ENCODE measurements at regions not wholly inside any gene's neighbourhood (a gene's known extent, or its start where the extent isn't known, plus 50 kb on each side); places are given as distances from the start of the nearest gene placed in this dataset.

DNA sequence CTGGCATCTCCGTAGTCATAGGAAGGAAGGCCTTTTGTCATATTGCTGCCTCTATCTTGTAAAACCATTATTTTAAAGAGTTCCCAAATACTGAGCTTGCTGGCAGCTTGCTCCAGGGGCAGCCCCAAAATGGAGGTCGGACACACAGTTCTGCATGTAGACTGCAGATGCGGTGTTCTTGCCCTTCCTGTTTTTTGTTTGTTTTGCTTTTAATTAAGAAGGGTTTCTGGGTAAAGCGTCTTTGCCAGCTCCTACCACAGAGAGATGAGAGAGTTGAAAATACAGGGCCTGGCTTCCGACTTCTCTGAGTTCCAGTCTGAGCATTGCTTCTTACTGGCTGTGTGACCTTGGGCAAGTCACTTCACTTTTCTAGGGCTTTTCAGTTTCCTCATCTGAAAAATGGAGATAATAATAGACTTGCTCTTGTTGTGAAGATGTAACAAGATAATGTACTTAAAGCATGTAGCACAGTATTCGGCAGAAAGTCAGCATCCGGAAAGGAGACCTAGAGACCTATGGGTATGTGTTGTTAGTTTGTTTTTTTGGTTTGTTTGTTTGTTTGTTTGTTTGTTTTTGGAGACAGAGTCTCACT, 67.8 kb upstream of the GSE1 start:
- TF ChIP-seq, protein P1, sequence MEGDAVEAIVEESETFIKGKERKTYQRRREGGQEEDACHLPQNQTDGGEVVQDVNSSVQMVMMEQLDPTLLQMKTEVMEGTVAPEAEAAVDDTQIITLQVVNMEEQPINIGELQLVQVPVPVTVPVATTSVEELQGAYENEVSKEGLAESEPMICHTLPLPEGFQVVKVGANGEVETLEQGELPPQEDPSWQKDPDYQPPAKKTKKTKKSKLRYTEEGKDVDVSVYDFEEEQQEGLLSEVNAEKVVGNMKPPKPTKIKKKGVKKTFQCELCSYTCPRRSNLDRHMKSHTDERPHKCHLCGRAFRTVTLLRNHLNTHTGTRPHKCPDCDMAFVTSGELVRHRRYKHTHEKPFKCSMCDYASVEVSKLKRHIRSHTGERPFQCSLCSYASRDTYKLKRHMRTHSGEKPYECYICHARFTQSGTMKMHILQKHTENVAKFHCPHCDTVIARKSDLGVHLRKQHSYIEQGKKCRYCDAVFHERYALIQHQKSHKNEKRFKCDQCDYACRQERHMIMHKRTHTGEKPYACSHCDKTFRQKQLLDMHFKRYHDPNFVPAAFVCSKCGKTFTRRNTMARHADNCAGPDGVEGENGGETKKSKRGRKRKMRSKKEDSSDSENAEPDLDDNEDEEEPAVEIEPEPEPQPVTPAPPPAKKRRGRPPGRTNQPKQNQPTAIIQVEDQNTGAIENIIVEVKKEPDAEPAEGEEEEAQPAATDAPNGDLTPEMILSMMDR (IDR thresholded peaks at IDR 0.05) = no peak

DNA sequence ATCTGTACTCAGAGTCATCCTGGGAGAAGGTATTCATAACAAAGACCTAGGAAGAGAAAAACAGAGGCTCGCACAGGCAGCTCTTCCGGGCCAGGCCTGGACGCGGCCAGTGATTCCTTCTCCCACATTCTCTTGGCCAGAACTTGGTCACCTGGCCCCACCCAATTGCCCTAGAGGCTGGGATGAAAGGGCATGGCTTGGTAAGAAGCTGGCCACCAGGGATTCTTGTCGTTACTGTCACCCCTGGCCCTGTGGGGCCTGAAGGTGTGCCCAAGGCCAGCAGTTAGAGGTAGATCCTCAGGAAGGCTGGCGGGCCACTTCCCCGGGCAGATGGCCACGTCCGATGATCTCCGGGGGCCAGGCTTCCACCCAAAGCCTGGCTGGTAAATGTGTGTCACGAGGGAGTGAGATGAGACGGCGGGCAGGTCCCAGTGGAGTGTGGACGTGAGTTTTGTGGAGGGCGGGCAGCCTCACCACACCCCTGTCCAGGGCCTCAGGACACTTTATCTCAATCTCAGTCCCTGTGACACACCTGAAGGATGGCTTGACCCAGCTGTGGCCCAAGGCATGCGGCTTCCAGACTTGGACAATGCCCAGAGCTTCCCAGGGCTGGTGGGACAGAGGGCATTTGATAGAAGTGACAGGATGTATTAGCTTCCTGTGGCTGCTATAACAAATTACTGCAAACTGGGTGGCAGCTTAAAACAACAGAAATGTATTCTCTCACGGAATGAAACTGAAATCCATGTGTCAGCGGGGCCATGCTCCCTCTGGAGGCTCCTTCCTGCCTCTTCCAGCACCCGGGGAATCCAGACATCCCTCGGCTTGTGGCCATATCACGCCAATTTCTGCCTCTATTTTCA, 66.3 kb upstream of the GSE1 start:
- TF ChIP-seq, protein P1 (IDR thresholded peaks at IDR 0.05) = no peak

DNA sequence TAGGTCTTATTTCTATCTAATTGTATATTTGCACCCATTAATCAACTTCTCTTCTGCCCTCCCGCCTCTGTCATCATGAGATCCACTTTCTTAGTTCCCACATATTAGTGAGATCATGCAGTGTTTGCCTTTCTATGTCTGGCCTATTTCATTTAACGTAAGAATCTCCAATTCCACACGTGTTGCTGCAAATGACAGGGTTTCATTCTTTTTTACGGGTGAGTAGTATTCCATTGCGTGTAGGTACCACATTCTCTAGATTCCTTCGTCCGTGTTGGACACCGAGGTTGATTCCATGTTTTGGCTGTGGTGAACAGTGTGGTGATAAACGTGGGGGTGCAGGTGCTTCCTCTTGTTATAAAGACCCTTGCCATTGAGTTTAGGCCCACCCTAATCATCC, 64.7 kb upstream of the GSE1 start:
- TF ChIP-seq, protein P1 (IDR thresholded peaks at IDR 0.05) = no peak

DNA sequence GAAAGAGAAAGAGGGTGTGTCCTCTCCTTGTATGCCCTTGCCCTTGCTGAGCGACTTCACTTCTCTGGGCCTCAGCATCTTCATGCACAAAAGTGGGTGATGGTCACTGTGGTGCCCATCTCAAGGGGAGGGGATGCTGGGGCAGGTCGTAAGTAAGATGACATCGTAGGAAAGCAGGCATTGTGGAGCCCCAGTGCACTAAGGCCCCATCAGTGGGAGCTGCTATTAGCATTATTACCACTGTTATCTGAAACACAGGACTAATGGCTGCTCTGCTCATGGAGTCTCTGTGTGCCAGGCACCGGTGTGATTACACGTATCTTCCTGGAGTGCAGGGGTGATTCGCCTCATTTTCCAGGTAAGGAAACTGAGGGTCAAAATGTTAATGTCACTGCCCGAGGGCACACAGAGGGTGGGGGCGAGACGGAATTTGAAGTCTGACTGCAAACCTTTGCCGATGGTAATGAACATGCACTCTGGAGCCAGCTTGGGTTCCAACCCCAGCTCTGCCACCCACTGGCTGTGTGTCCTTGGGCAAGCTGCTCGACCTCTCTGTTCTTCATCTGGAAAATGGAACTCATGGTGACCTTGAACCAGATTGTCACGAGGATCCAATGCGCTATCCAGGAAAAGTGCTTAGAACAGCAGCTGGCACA, 63.2 kb upstream of the GSE1 start:
- TF ChIP-seq, protein P1 (IDR thresholded peaks at IDR 0.05) = no peak

DNA sequence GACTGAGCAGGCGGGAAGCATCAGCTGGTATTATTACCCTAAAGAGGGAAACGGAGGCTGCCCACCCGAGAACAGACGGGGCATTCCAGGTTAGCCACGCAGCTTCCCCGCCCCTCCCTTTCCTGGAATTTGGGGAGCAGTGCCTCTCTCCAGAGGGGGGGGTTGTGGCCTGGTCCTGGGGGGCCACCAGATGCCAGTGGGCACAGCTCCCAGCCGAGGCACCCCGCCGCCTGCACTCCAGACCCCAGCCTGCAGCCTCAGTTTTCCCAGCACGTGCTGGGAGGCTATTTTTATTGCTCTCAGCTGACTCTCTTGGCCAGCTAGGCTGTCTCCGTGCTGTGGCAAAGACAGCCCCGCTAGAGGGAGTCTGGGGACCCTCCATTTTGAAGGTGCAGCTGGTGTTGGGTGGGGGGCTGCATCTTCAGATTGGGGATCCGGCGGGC, 62.7 kb upstream of the GSE1 start:
- TF ChIP-seq, protein P1 (IDR thresholded peaks at IDR 0.05) = no peak

DNA sequence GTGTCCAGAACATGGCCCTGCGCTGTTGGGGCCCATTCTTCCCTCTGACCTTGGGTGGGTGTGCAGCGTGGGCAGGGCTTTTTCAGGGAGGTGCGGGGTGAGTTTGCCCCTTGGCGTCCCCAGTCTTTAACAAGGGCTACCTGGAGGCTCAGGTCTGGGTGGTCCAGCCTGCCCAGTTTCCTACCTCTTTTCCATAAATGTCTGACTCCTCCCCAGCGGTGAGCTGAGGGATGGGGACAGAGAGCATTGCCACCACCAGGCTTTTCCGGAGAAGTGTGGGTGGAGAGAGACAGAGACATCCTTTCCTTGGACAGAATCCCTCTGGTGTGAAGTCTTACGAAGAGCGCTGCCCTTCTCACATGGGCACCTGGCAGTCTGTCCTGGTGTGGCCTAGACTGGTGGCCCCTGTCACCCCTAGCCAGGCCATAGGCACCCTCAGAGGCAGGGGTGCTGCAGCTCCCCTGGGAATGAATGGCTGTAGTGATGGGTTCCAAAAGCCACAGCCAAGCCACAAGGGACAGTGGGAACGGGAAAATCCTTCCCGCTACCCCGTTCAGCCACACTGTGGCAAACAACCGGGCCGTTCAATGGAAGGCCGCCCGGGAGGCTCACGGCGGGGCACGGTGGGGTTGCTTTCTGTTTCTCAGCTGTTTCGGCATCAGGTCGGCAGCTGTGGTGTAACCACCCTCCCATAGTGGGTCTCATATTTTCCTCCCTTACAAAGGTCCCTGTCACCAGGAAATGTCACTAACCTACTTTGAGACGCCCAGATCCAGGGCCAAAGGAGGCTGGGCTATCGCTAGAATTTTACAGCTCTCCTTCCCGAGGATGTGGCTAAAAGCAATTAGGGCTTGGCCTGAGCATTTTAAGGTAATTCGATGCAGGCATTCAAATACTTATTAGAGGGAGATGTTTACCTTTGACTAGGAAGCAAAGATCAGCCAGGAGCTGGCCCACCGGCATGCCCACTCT, 61.9 kb upstream of the GSE1 start:
- TF ChIP-seq, protein P1 (IDR thresholded peaks at IDR 0.05) = no peak

DNA sequence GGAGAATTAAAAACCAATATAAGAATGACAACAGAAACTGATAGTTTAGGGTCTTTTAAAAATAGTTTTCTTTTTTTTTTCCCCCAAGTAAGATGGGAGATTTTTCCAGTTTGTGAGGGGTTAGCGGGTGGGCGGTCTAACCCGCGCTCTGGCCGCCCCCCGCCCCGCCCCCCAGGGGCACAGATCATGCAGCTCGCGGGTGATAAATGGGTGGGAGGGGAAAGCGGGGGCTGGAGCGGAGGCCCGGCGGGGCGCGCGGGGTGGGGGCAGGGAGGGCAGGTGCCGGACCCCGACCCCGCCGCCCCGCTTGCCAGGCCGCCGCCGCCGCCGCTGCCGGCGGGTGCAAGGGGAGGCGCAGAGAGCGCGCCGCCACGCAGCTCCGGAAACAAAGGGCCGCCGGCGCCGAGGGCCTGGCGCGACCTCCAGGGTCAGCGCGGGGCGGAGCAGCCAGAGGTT, 60.1 kb upstream of the GSE1 start:
- TF ChIP-seq, protein P1 (IDR thresholded peaks at IDR 0.05) = no peak

Data from LNCAP (cell line).